Karpas-422 (cell line): ENCODE measurements at regions not wholly inside any gene's neighbourhood (a gene's known extent, or its start where the extent isn't known, plus 50 kb on each side); places are given as distances from the start of the nearest gene placed in this dataset.

Experiments
- DNase-seq: peaks from one replicate; pipeline ENCODE4 v3.0.0-alpha.2; 2015
- H2AFZ ChIP-seq: fragments of 200-600 bp; sonication (generic); 2 replicates; pipeline ENCODE4 v1.6.1; 2014; ENCODE audit warnings: antibody characterized with exemption, low read length, mixed read lengths
- H3K27ac ChIP-seq: fragments of 200-600 bp; sonication (generic); 2 replicates; pipeline ENCODE4 v1.5.1; 2014; ENCODE audit warnings: mild to moderate bottlenecking, low read length, moderate library complexity
- H3K27me3 ChIP-seq: fragments of 200-600 bp; sonication (generic); 2 replicates; pipeline ENCODE4 v1.6.1; 2014; ENCODE audit warnings: low read length, mixed read lengths
- H3K36me3 ChIP-seq: fragments of 200-600 bp; sonication (generic); 2 replicates; pipeline ENCODE4 v1.6.1; 2014; ENCODE audit warnings: low read length, mixed read lengths; ENCODE audit not compliant: insufficient read depth
- H3K4me1 ChIP-seq: fragments of 200-600 bp; sonication (generic); 2 replicates; pipeline ENCODE4 v1.6.1; 2014; ENCODE audit warnings: mild to moderate bottlenecking, low read length, mixed read lengths
- H3K4me2 ChIP-seq: fragments of 200-600 bp; sonication (generic); 2 replicates; pipeline ENCODE4 v1.6.1; 2014; ENCODE audit warnings: low read length, low read depth, mild to moderate bottlenecking; ENCODE audit not compliant: poor library complexity, severe bottlenecking
- H3K4me3 ChIP-seq: fragments of 200-600 bp; sonication (generic); 2 replicates; pipeline ENCODE4 v1.5.1; 2014; ENCODE audit warnings: mild to moderate bottlenecking, antibody characterized with exemption, low read length, mixed read lengths
- H3K79me2 ChIP-seq: fragments of 200-600 bp; sonication (generic); 2 replicates; pipeline ENCODE4 v1.6.1; 2014; ENCODE audit warnings: mild to moderate bottlenecking, low read length, mixed read lengths
- H3K9ac ChIP-seq: fragments of 200-600 bp; sonication (generic); 2 replicates; pipeline ENCODE4 v1.6.0; 2014; ENCODE audit warnings: low read length
- H3K9me2 ChIP-seq: fragments of 200-600 bp; sonication (generic), shearing (Covaris generic); replicated peaks from 2 replicates; pipeline ENCODE4 v1.6.0; 2014; ENCODE audit warnings: mild to moderate bottlenecking, low read length, moderate library complexity; ENCODE audit not compliant: insufficient read depth
- H3K9me3 ChIP-seq: fragments of 300-700, 200-600 bp; sonication (generic); 2 replicates; pipeline ENCODE4 v1.6.1; 2014; ENCODE audit warnings: low read length, mixed read lengths
- H4K20me1 ChIP-seq: fragments of 200-600 bp; sonication (generic); 2 replicates; pipeline ENCODE4 v1.6.1; 2014; ENCODE audit warnings: mild to moderate bottlenecking, antibody characterized with exemption, low read length, low read depth; ENCODE audit not compliant: insufficient read depth

- H3K4me1 ChIP-seq = no peaks in the 10 kb centered on the region
- H3K79me2 ChIP-seq = no peaks in the 10 kb centered on the region
- H3K27ac ChIP-seq = no peak overlapping the region
- no peaks in the 10 kb centered on the region for H3K36me3 ChIP-seq
- H4K20me1 ChIP-seq = no peaks in the 10 kb centered on the region
- H3K4me2 ChIP-seq = no peak overlapping the region
- no peaks in the 10 kb centered on the region for H3K9me3 ChIP-seq
- H3K9me2 ChIP-seq = no peaks in the 10 kb centered on the region
- no peaks in the 10 kb centered on the region for H3K27me3 ChIP-seq
- DNase-seq = no peak
- H3K4me3 ChIP-seq = no peak overlapping the region
- no peak overlapping the region for H2AFZ ChIP-seq
- no peak overlapping the region for H3K9ac ChIP-seq
These were observed 274.0 kb downstream of the NDUFA10 start for GRCh38 chr2:239750929-239751678.

- DNase-seq = no peak
- no peaks in the 10 kb centered on the region for H3K79me2 ChIP-seq
- no peak overlapping the region for H3K4me2 ChIP-seq
- H3K4me3 ChIP-seq = no peak overlapping the region
- no peaks in the 10 kb centered on the region for H4K20me1 ChIP-seq
- no peak overlapping the region for H2AFZ ChIP-seq
- no peaks in the 10 kb centered on the region for H3K27me3 ChIP-seq
- H3K27ac ChIP-seq = no peak overlapping the region
- no peak overlapping the region for H3K9ac ChIP-seq
- no peaks in the 10 kb centered on the region for H3K9me2 ChIP-seq
- H3K36me3 ChIP-seq = no peaks in the 10 kb centered on the region
- no peaks in the 10 kb centered on the region for H3K4me1 ChIP-seq
- H3K9me3 ChIP-seq = no peaks in the 10 kb centered on the region
These were observed 274.9 kb downstream of the NDUFA10 start for GRCh38 chr2:239750045-239750835.

- H3K9ac ChIP-seq = no peak overlapping the region
- no peaks in the 10 kb centered on the region for H3K36me3 ChIP-seq
- H3K9me2 ChIP-seq = no peaks in the 10 kb centered on the region
- no peaks in the 10 kb centered on the region for H3K4me1 ChIP-seq
- no peaks in the 10 kb centered on the region for H4K20me1 ChIP-seq
- H2AFZ ChIP-seq = no peak overlapping the region
- no peaks in the 10 kb centered on the region for H3K79me2 ChIP-seq
- no peaks in the 10 kb centered on the region for H3K27me3 ChIP-seq
- H3K27ac ChIP-seq = no peak overlapping the region
- no peak overlapping the region for H3K4me3 ChIP-seq
- no peak overlapping the region for H3K4me2 ChIP-seq
- no peaks in the 10 kb centered on the region for H3K9me3 ChIP-seq
- no peak for DNase-seq
These were observed 275.8 kb downstream of the NDUFA10 start for GRCh38 chr2:239749272-239749873.

GRCh38 chr2:239748811-239749210 lies 276.3 kb downstream of the NDUFA10 start:
- H3K4me1 ChIP-seq = no peaks in the 10 kb centered on the region
- no peak overlapping the region for H3K27ac ChIP-seq
- no peak overlapping the region for H3K4me2 ChIP-seq
- no peaks in the 10 kb centered on the region for H3K9me3 ChIP-seq
- H4K20me1 ChIP-seq = no peaks in the 10 kb centered on the region
- DNase-seq = no peak
- H2AFZ ChIP-seq = no peak overlapping the region
- H3K4me3 ChIP-seq = no peak overlapping the region
- no peaks in the 10 kb centered on the region for H3K79me2 ChIP-seq
- no peak overlapping the region for H3K9ac ChIP-seq
- H3K9me2 ChIP-seq = no peaks in the 10 kb centered on the region
- H3K36me3 ChIP-seq = no peaks in the 10 kb centered on the region
- H3K27me3 ChIP-seq = no peaks in the 10 kb centered on the region

GRCh38 chr2:239747771-239748170 lies 277.4 kb downstream of the NDUFA10 start:
- Histone ChIP-seq H3K79me2 (no peaks in the 10 kb centered on the region), H3K27me3 (no peaks in the 10 kb centered on the region), H3K36me3 (no peaks in the 10 kb centered on the region), H3K9me2 (no peaks in the 10 kb centered on the region), H3K9me3 (no peaks in the 10 kb centered on the region), H3K9ac (no peak overlapping the region), H3K4me1 (no peaks in the 10 kb centered on the region), H2AFZ (no peak overlapping the region), H3K4me2 (no peak overlapping the region), H4K20me1 (no peaks in the 10 kb centered on the region), H3K4me3 (no peak overlapping the region), H3K27ac (no peak overlapping the region)
- DNase-seq = no peak

- no peak overlapping the region for H3K9ac ChIP-seq
- H3K27ac ChIP-seq = no peak overlapping the region
- H3K27me3 ChIP-seq = no peaks in the 10 kb centered on the region
- H3K79me2 ChIP-seq = no peaks in the 10 kb centered on the region
- no peak for DNase-seq
- no peaks in the 10 kb centered on the region for H3K9me3 ChIP-seq
- no peaks in the 10 kb centered on the region for H3K4me1 ChIP-seq
- H3K4me3 ChIP-seq = no peak overlapping the region
- H4K20me1 ChIP-seq = no peaks in the 10 kb centered on the region
- no peaks in the 10 kb centered on the region for H3K36me3 ChIP-seq
- no peak overlapping the region for H2AFZ ChIP-seq
- H3K4me2 ChIP-seq = no peak overlapping the region
- H3K9me2 ChIP-seq = no peaks in the 10 kb centered on the region
These were observed 277.9 kb downstream of the NDUFA10 start for GRCh38 chr2:239747274-239747673.

- no peak overlapping the region for H3K4me2 ChIP-seq
- H3K4me3 ChIP-seq = no peak overlapping the region
- no peaks in the 10 kb centered on the region for H4K20me1 ChIP-seq
- no peaks in the 10 kb centered on the region for H3K4me1 ChIP-seq
- no peak overlapping the region for H3K27ac ChIP-seq
- H3K27me3 ChIP-seq = no peaks in the 10 kb centered on the region
- no peak for DNase-seq
- no peaks in the 10 kb centered on the region for H3K79me2 ChIP-seq
- no peaks in the 10 kb centered on the region for H3K9me3 ChIP-seq
- H3K9me2 ChIP-seq = no peaks in the 10 kb centered on the region
- no peak overlapping the region for H3K9ac ChIP-seq
- H3K36me3 ChIP-seq = no peaks in the 10 kb centered on the region
- no peak overlapping the region for H2AFZ ChIP-seq
These were observed 278.4 kb downstream of the NDUFA10 start for GRCh38 chr2:239746559-239747246.
